ENCODE measurements at regions not wholly inside any gene's neighbourhood (a gene's known extent, or its start where the extent isn't known, plus 50 kb on each side); places are given as distances from the start of the nearest gene placed in this dataset.

DNA sequence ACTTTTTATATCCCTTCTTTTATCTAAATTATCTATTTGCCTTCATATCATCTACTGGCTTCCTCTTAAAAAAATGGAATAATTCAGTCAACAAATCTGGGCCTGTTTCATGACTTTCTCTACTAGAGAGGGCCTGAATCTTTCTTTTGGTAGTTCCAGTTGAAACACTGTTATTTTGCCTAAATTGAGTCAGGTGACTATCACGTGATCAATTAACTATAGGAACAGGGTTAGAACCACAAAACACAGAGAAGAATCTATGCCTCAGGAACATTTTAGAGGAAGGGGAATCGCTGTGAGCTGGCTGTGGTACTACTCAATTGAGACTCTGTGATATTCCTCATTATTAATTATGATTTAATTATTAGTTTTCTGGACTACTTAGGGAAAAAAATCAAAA lies 736.7 kb upstream of the PITX2 start:
- TF ChIP-seq, protein P1, sequence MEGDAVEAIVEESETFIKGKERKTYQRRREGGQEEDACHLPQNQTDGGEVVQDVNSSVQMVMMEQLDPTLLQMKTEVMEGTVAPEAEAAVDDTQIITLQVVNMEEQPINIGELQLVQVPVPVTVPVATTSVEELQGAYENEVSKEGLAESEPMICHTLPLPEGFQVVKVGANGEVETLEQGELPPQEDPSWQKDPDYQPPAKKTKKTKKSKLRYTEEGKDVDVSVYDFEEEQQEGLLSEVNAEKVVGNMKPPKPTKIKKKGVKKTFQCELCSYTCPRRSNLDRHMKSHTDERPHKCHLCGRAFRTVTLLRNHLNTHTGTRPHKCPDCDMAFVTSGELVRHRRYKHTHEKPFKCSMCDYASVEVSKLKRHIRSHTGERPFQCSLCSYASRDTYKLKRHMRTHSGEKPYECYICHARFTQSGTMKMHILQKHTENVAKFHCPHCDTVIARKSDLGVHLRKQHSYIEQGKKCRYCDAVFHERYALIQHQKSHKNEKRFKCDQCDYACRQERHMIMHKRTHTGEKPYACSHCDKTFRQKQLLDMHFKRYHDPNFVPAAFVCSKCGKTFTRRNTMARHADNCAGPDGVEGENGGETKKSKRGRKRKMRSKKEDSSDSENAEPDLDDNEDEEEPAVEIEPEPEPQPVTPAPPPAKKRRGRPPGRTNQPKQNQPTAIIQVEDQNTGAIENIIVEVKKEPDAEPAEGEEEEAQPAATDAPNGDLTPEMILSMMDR (IDR thresholded peaks at IDR 0.05; ENCODE audit: borderline replicate concordance, extremely low read depth, low read length, poor library complexity, severe bottlenecking), result no peak
- no peak for TF ChIP-seq EZH2 (IDR thresholded peaks at IDR 0.05; ENCODE audit: borderline replicate concordance, low read depth, low read length, severe bottlenecking)

All from DND-41 (cell line).